Sigmoid colon (tissue), 6 donors: ENCODE measurements at regions not wholly inside any gene's neighbourhood (a gene's known extent, or its start where the extent isn't known, plus 50 kb on each side); places are given as distances from the start of the nearest gene placed in this dataset.

ENCODE experiments used
- DNase-seq: peaks from one replicate; pipeline ENCODE4 v3.0.0-alpha.2; 2019
- H3K27ac ChIP-seq, 4 donors: fragments of 200-600 bp; sonication (generic); one replicate each; pipeline ENCODE4 v1.5.1; 2016 to 2019; ENCODE audit warnings: mild to moderate bottlenecking in 1 of 4
- H3K27me3 ChIP-seq, 3 donors: fragments of 200-600 bp; sonication (generic); one replicate each; pipeline ENCODE4 v1.5.1; 2019; ENCODE audit warnings: mild to moderate bottlenecking in 1 of 3
- H3K36me3 ChIP-seq, 4 donors: fragments of 200-600 bp; sonication (generic); one replicate each; pipeline ENCODE4 v1.5.1; 2016 to 2019
- H3K4me1 ChIP-seq, 4 donors: fragments of 200-600 bp; sonication (generic); one replicate each; pipeline ENCODE4 v1.5.1; 2017 to 2019
- H3K4me3 ChIP-seq, 4 donors: fragments of 200-600 bp; sonication (generic); one replicate each; pipeline ENCODE4 v1.5.1; 2017 to 2019; ENCODE audit warnings: mild to moderate bottlenecking in 2 of 4, moderate library complexity in 1 of 4
- H3K9me3 ChIP-seq, 4 donors: fragments of 200-600 bp in 3 of 4; sonication (generic) in 3 of 4; one replicate each; pipeline versions ENCODE4 v1.5.1 to v1.6.1; 2013 to 2019
- EP300 ChIP-seq, 4 donors: sonication (generic); formaldehyde crosslinking; IDR thresholded peaks; one replicate each; pipeline ENCODE4 v1.6.1; 2017; ENCODE audit warnings: antibody characterized with exemption in 4 of 4
- POLR2A ChIP-seq, 2 donors: fragments of 450-650 bp; IDR thresholded peaks; one replicate each; pipeline ENCODE4 v1.6.1; 2016; ENCODE audit warnings: antibody characterized with exemption in 2 of 2, mild to moderate bottlenecking in 2 of 2, moderate library complexity in 2 of 2
- POLR2AphosphoS5 ChIP-seq, 4 donors: sonication (generic); formaldehyde crosslinking; IDR thresholded peaks; one replicate each; pipeline ENCODE4 v1.6.1; 2017; ENCODE audit warnings: antibody characterized with exemption in 4 of 4
- WGBS, 2 donors: extraction: QIAGEN DNeasy Blood & Tissue Kit; methylation state at CpG; one replicate each; pipeline ENCODE4 v1.1.7; 2013; 5-methylcytosine and 5-hydroxymethylcytosine counted together
- intact Hi-C: fragments of 100-400 bp; cut with DNase I; formaldehyde crosslinking; loops from one replicate; pipeline ENCODE4 v1.15.1; 2023
- TF ChIP-seq, protein P1 (sequence below), 4 experiments: fragments of 450-650 bp in 3 of 4; fragments of 200-600 bp in 1 of 4; IDR thresholded peaks; one replicate each; pipeline ENCODE4 v1.5.1; 2016 to 2019; ENCODE audit warnings: antibody characterized with exemption in 4 of 4, mild to moderate bottlenecking in 3 of 4, moderate library complexity in 2 of 4
- donor health status: healthy with polysubstance abuse.
- donor health status: healthy.

DNA sequence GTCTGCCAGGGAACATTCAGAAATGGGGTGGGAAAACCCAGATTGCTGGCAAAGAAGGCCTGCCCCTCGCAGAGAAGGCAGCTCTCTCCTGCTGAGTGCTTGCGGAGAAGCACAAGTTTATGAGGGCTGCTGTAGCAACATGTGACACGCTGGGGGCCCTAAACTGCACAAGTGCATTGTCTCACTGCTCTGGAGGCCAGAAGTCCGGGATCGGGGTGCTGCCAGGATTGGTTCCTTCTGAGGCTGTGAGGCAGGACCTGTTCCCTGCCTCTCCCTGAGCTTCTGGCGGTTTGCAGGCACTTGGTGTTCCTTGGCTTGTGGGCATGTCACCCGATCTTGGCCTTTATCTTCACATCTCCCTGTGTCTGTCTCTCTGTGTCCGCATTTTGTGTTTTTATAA is 75.6 kb upstream of the NEURL1B start:
- DNase-seq: peak; percentile 84
- TF ChIP-seq POLR2A (IDR thresholded peaks at IDR 0.05) (no peak), EP300 (IDR thresholded peaks at IDR 0.05) (peak in 2 of 4 donors; percentile 28 to 34), POLR2AphosphoS5 (IDR thresholded peaks at IDR 0.05) (peak in 3 of 4 donors; percentile 21 to 72 (median 46))
- TF ChIP-seq, protein P1, sequence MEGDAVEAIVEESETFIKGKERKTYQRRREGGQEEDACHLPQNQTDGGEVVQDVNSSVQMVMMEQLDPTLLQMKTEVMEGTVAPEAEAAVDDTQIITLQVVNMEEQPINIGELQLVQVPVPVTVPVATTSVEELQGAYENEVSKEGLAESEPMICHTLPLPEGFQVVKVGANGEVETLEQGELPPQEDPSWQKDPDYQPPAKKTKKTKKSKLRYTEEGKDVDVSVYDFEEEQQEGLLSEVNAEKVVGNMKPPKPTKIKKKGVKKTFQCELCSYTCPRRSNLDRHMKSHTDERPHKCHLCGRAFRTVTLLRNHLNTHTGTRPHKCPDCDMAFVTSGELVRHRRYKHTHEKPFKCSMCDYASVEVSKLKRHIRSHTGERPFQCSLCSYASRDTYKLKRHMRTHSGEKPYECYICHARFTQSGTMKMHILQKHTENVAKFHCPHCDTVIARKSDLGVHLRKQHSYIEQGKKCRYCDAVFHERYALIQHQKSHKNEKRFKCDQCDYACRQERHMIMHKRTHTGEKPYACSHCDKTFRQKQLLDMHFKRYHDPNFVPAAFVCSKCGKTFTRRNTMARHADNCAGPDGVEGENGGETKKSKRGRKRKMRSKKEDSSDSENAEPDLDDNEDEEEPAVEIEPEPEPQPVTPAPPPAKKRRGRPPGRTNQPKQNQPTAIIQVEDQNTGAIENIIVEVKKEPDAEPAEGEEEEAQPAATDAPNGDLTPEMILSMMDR (IDR thresholded peaks at IDR 0.05): no peak
- Histone ChIP-seq H3K4me3 (no peak overlapping the region), H3K4me1 (peaks cover 0 to 59% (median 43%) of the 10 kb centered on the region in 4 donors), H3K27me3 (no peaks in the 10 kb centered on the region), H3K27ac (peak overlapping the region in 3 of 4 donors; percentile 69 to 90 (median 71)), H3K9me3 (no peaks in the 10 kb centered on the region), H3K36me3 (no peaks in the 10 kb centered on the region)
- intact Hi-C loops: loop anchor here (5.0 kb wide), 1 partner anchor 83 kb away; no protein-coding TSS in a partner anchor
- 66 to 79% methylated on average over 8 of the region's 8 CpGs for WGBS, 2 donors

DNA sequence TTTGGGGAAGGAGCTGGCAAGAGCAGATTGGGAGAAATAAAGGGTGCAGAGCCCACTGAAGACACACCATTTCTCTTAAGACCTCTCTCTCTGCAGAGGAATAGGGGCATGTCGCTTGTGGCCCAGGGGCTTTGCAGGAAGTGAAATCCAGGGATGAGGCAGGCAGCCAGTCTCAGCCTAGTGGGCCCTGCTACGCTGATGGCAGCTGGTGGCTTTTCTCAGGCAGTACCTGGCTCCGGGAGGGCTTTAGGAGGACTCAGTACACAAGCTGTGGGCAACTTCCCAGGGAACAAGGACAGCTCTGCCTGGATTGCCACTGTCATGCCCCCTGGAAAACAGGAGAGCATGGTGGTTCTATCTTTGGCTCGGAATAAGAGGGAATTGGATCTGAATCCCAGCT is 76.2 kb upstream of the NEURL1B start:
- intact Hi-C loops: loop anchor here (5.0 kb wide), 1 partner anchor 83 kb away; no protein-coding TSS in a partner anchor
- peaks cover 0 to 59% (median 39%) of the 10 kb centered on the region in 4 donors for H3K4me1 ChIP-seq
- H3K36me3 ChIP-seq: no peaks in the 10 kb centered on the region
- no peaks in the 10 kb centered on the region for H3K27me3 ChIP-seq
- no peak overlapping the region for H3K4me3 ChIP-seq
- no peak for DNase-seq
- H3K27ac ChIP-seq: peak overlapping the region in 3 of 4 donors; percentile 69 to 90 (median 71)
- TF ChIP-seq POLR2A (IDR thresholded peaks at IDR 0.05): no peak
- no peak for TF ChIP-seq POLR2AphosphoS5 (IDR thresholded peaks at IDR 0.05)
- TF ChIP-seq, protein P1 (IDR thresholded peaks at IDR 0.05): no peak
- no peaks in the 10 kb centered on the region for H3K9me3 ChIP-seq
- WGBS, 2 donors: 82 to 84% methylated on average over 4 of the region's 4 CpGs

DNA sequence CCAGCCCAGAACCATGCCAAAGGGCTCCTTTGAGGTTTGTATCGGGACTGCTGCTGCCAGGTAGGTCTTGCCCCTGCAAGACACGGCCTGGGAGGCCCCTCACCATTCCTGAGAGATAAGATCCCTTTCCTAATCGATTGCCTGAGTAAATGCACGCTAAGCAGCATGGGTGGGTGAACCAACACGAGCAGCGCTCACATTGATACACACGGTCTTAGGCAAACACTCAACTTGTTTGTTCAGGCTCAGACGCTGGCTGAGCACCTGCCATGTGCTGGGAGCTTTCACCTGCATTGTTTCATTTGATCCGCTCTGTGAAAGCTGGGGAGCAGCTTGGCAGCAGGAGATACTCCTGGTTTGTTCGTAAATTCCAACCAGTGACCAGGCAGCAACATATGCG is 76.9 kb upstream of the NEURL1B start:
- Histone ChIP-seq H3K4me3 (no peak overlapping the region), H3K9me3 (no peaks in the 10 kb centered on the region), H3K27me3 (no peaks in the 10 kb centered on the region), H3K27ac (peak overlapping the region in 3 of 4 donors; percentile 69 to 90 (median 71)), H3K4me1 (peaks cover 0 to 59% (median 41%) of the 10 kb centered on the region in 4 donors), H3K36me3 (no peaks in the 10 kb centered on the region)
- intact Hi-C loops: no loop called here
- 16 to 64% methylated on average over 11 of the region's 11 CpGs for WGBS, 2 donors
- TF ChIP-seq POLR2A (IDR thresholded peaks at IDR 0.05): no peak
- TF ChIP-seq, protein P1 (IDR thresholded peaks at IDR 0.05): no peak
- TF ChIP-seq EP300 (IDR thresholded peaks at IDR 0.05): no peak
- TF ChIP-seq POLR2AphosphoS5 (IDR thresholded peaks at IDR 0.05): no peak
- DNase-seq: no peak

DNA sequence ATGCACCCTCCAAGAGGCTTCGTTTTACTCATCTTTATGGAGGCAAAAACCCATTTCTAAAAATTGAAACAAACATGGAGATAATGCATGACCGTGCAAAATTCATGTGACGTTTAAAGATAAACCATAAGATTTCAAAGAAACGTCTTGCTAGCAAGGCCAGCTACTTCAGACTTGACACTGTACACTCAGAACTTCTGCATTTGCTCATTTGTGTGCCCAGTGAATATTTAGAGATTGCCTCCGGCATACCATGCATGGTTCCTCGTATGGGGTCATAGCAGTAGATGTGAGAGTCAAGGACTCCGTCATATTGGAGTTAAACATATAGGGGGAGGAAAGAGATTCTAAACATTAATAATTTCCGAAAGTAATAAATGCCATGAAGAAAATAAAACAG is 78.6 kb upstream of the NEURL1B start:
- no peaks in the 10 kb centered on the region for H3K36me3 ChIP-seq
- 82 to 92% methylated on average over 8 of the region's 8 CpGs for WGBS, 2 donors
- intact Hi-C loops: no loop called here
- no peaks in the 10 kb centered on the region for H3K27me3 ChIP-seq
- no peak overlapping the region for H3K4me3 ChIP-seq
- TF ChIP-seq EP300 (IDR thresholded peaks at IDR 0.05) (peak in 1 of 4 donors; percentile 4), POLR2AphosphoS5 (IDR thresholded peaks at IDR 0.05) (peak in 2 of 4 donors; percentile 30 to 58)
- TF ChIP-seq, protein P1 (IDR thresholded peaks at IDR 0.05): no peak
- H3K27ac ChIP-seq: peak overlapping the region in 3 of 4 donors; percentile 62 to 90 (median 84)
- no peak for DNase-seq
- peaks cover 0 to 74% (median 56%) of the 10 kb centered on the region in 4 donors for H3K4me1 ChIP-seq
- no peaks in the 10 kb centered on the region for H3K9me3 ChIP-seq

GRCh38 chr5:172561151-172561550 is 79.9 kb upstream of the NEURL1B start:
- WGBS, 2 donors: 73 to 85% methylated on average over 3 of the region's 3 CpGs
- TF ChIP-seq EP300 (IDR thresholded peaks at IDR 0.05) (no peak), POLR2AphosphoS5 (IDR thresholded peaks at IDR 0.05) (no peak)
- TF ChIP-seq, protein P1 (IDR thresholded peaks at IDR 0.05): no peak
- intact Hi-C loops: no loop called here
- H3K4me3 ChIP-seq: no peak overlapping the region
- H3K36me3 ChIP-seq: no peaks in the 10 kb centered on the region
- no peaks in the 10 kb centered on the region for H3K27me3 ChIP-seq
- DNase-seq: no peak
- peak overlapping the region in 2 of 4 donors; percentile 84 to 90 for H3K27ac ChIP-seq
- no peaks in the 10 kb centered on the region for H3K9me3 ChIP-seq
- H3K4me1 ChIP-seq: peaks cover 0 to 85% (median 67%) of the 10 kb centered on the region in 4 donors
